Caco-2 (cell line): ENCODE measurements at regions not wholly inside any gene's neighbourhood (a gene's known extent, or its start where the extent isn't known, plus 50 kb on each side); places are given as distances from the start of the nearest gene placed in this dataset.

Experiments used
- BruUV-seq: library from RNA; stranded (reverse); fragments of 400-500 nt; replicated peaks from 2 replicates; lab custom pipeline; 2021; lab: Mats Ljungman, UMichigan
- CTCF ChIA-PET: fragments of 300-600 bp; sonication (Branson Sonifier 250); formaldehyde crosslinking; loops from one replicate; lab custom pipeline; 2022; ENCODE audit warnings: antibody characterized with exemption; lab: Charles Lee
- POLR2A ChIA-PET: fragments of 300-600 bp; sonication (Branson Sonifier 250); formaldehyde crosslinking; loops from one replicate; lab custom pipeline; 2022; ENCODE audit warnings: antibody characterized with exemption; lab: Charles Lee
- DNase-seq, 2 experiments: peaks; one replicate each; pipeline versions ENCODE4 v3.0.0 to v3.0.0-alpha.2; 2020 to 2022
- H3K27me3 ChIP-seq: replicated peaks from 2 replicates; pipeline ENCODE4 v1.6.0; 2011; ENCODE audit warnings: low read length; ENCODE audit not compliant: control insufficient read depth, insufficient read depth
- H3K36me3 ChIP-seq: 2 replicates; pipeline ENCODE4 v1.5.1; 2011; ENCODE audit warnings: low read length; ENCODE audit not compliant: control insufficient read depth, insufficient read depth
- H3K4me1 ChIP-seq: fragments of 250-450 bp; sonication (Bioruptor Pico); 2 replicates; pipeline ENCODE4 v1.5.1; 2020; ENCODE audit warnings: mild to moderate bottlenecking
- H3K4me3 ChIP-seq: 2 replicates; pipeline ENCODE4 v1.5.1; 2011; ENCODE audit warnings: low read depth, mild to moderate bottlenecking, control low read depth, low read length
- H3K9me3 ChIP-seq: fragments of 250-450 bp; sonication (Bioruptor Pico); 2 replicates; pipeline ENCODE4 v1.5.1; 2020; ENCODE audit warnings: mild to moderate bottlenecking, moderate library complexity
- H3K27ac Mint-ChIP-seq: one replicate; pipeline ENCODE4 v1.8.0; 2022; ENCODE audit warnings: mixed read lengths; ENCODE audit not compliant: unreplicated experiment
- H3K27me3 Mint-ChIP-seq: one replicate; pipeline ENCODE4 v1.8.0; 2022; ENCODE audit warnings: mixed read lengths; ENCODE audit not compliant: insufficient read depth, unreplicated experiment
- H3K36me3 Mint-ChIP-seq: one replicate; pipeline ENCODE4 v1.8.0; 2022; ENCODE audit warnings: mild to moderate bottlenecking, mixed read lengths; ENCODE audit not compliant: insufficient read depth, unreplicated experiment
- H3K4me1 Mint-ChIP-seq: one replicate; pipeline ENCODE4 v1.8.0; 2022; ENCODE audit warnings: low read depth, mixed read lengths; ENCODE audit not compliant: unreplicated experiment
- H3K4me3 Mint-ChIP-seq: one replicate; pipeline ENCODE4 v1.8.0; 2022; ENCODE audit warnings: mild to moderate bottlenecking, moderate library complexity, mixed read lengths; ENCODE audit not compliant: unreplicated experiment
- H3K9me3 Mint-ChIP-seq: one replicate; pipeline ENCODE4 v1.8.0; 2022; ENCODE audit warnings: mixed read lengths; ENCODE audit not compliant: unreplicated experiment
- intact Hi-C: fragments of 100-400 bp; cut with micrococcal nuclease; formaldehyde crosslinking; loops from one replicate; pipeline ENCODE4 v1.10.0; 2022; ENCODE audit not compliant: unreplicated experiment
- TF ChIP-seq, protein P1 (sequence below), 2 experiments: fragments of 200-600 bp in 1 of 2; IDR thresholded peaks; 1 replicate in 1 of 2; 2 replicates in 1 of 2; pipeline versions ENCODE4 v1.5.1 to v1.8.0; 2011 to 2022; ENCODE audit warnings: antibody characterized with exemption in 1 of 2, control low read depth in 1 of 2, inconsistent platforms in 1 of 2, low read depth in 1 of 2, low read length in 1 of 2, mild to moderate bottlenecking in 1 of 2, moderate library complexity in 1 of 2; ENCODE audit not compliant: insufficient read depth in 1 of 2, severe bottlenecking in 1 of 2, unreplicated experiment in 1 of 2

- no peak overlapping the region for H3K4me3 Mint-ChIP-seq
- peak in 1 of 2 experiments; percentile 8 for DNase-seq
- BruUV-seq, result no TSS peak
- H3K36me3 ChIP-seq, result no peaks in the 10 kb centered on the region
- no peaks in the 10 kb centered on the region for H3K4me1 ChIP-seq
- H3K9me3 ChIP-seq, result no peaks in the 10 kb centered on the region
- H3K27me3 ChIP-seq, result no peaks in the 10 kb centered on the region
- no peaks in the 10 kb centered on the region for H3K4me1 Mint-ChIP-seq
- no peaks in the 10 kb centered on the region for H3K9me3 Mint-ChIP-seq
- peaks cover 16% of the 10 kb centered on the region for H3K27me3 Mint-ChIP-seq
- intact Hi-C loops, result loop anchor here (1.0 kb wide), 1 partner anchor 252 kb away; no protein-coding TSS in a partner anchor
- TF ChIP-seq, protein P1, sequence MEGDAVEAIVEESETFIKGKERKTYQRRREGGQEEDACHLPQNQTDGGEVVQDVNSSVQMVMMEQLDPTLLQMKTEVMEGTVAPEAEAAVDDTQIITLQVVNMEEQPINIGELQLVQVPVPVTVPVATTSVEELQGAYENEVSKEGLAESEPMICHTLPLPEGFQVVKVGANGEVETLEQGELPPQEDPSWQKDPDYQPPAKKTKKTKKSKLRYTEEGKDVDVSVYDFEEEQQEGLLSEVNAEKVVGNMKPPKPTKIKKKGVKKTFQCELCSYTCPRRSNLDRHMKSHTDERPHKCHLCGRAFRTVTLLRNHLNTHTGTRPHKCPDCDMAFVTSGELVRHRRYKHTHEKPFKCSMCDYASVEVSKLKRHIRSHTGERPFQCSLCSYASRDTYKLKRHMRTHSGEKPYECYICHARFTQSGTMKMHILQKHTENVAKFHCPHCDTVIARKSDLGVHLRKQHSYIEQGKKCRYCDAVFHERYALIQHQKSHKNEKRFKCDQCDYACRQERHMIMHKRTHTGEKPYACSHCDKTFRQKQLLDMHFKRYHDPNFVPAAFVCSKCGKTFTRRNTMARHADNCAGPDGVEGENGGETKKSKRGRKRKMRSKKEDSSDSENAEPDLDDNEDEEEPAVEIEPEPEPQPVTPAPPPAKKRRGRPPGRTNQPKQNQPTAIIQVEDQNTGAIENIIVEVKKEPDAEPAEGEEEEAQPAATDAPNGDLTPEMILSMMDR (IDR thresholded peaks at IDR 0.05; ENCODE audit: insufficient read depth in 1 of 2, low read depth in 1 of 2, low read length in 1 of 2, severe bottlenecking in 1 of 2, unreplicated experiment in 1 of 2), result no peak
- no peaks in the 10 kb centered on the region for H3K36me3 Mint-ChIP-seq
- ChIA-PET CTCF (interaction anchor here (0.6 kb wide), 1 partner anchor 251 kb away, joined by 3 read pairs; no protein-coding TSS in a partner anchor), POLR2A (no interaction called here)
- no peak overlapping the region for H3K27ac Mint-ChIP-seq
- H3K4me3 ChIP-seq, result no peak overlapping the region
Observed at GRCh38 chr15:47963265-47963664, 157.5 kb upstream of the SLC24A5 start.

DNA sequence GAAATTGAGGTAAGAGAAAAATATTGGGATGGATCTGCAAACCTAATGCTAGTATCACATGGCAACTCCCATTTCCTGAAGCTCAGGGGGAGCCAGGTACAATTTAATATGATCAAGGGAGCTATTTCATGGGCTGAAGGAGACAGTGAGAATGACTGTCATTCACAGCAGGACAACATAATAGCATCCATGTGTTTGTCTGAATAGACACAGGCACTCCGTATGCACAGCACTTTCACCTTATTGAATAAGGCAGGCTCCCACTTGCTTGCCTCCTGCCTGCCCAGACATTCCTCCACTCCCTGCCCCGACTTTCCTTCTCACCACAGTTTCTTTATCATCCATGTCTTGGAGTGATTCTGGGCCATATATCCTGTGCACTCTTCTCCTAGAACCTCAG is 156.6 kb upstream of the SLC24A5 start:
- Mint-ChIP-seq H3K27me3 (peaks cover 16% of the 10 kb centered on the region), H3K4me3 (no peak overlapping the region), H3K4me1 (no peaks in the 10 kb centered on the region), H3K27ac (no peak overlapping the region), H3K36me3 (no peaks in the 10 kb centered on the region), H3K9me3 (no peaks in the 10 kb centered on the region)
- no TSS peak for BruUV-seq
- Histone ChIP-seq H3K4me1 (no peaks in the 10 kb centered on the region), H3K36me3 (no peaks in the 10 kb centered on the region), H3K9me3 (no peaks in the 10 kb centered on the region), H3K4me3 (no peak overlapping the region), H3K27me3 (no peaks in the 10 kb centered on the region)
- intact Hi-C loops, result no loop called here
- no peak for DNase-seq
- ChIA-PET CTCF (no interaction called here), POLR2A (no interaction called here)
- TF ChIP-seq, protein P1 (IDR thresholded peaks at IDR 0.05; ENCODE audit: insufficient read depth in 1 of 2, low read depth in 1 of 2, low read length in 1 of 2, severe bottlenecking in 1 of 2, unreplicated experiment in 1 of 2), result no peak

GRCh38 chr15:47965297-47965696 is 155.5 kb upstream of the SLC24A5 start:
- H3K36me3 Mint-ChIP-seq, result no peaks in the 10 kb centered on the region
- no peak overlapping the region for H3K27ac Mint-ChIP-seq
- peaks cover 16% of the 10 kb centered on the region for H3K27me3 Mint-ChIP-seq
- H3K4me3 Mint-ChIP-seq, result no peak overlapping the region
- H3K4me3 ChIP-seq, result no peak overlapping the region
- H3K9me3 Mint-ChIP-seq, result no peaks in the 10 kb centered on the region
- DNase-seq, result no peak
- no peaks in the 10 kb centered on the region for H3K9me3 ChIP-seq
- no peaks in the 10 kb centered on the region for H3K27me3 ChIP-seq
- intact Hi-C loops, result no loop called here
- POLR2A ChIA-PET, result no interaction called here
- CTCF ChIA-PET, result no interaction called here
- no peaks in the 10 kb centered on the region for H3K36me3 ChIP-seq
- TF ChIP-seq, protein P1 (IDR thresholded peaks at IDR 0.05; ENCODE audit: insufficient read depth in 1 of 2, low read depth in 1 of 2, low read length in 1 of 2, severe bottlenecking in 1 of 2, unreplicated experiment in 1 of 2), result no peak
- no TSS peak for BruUV-seq
- no peaks in the 10 kb centered on the region for H3K4me1 ChIP-seq
- no peaks in the 10 kb centered on the region for H3K4me1 Mint-ChIP-seq
